WTC11 (cell line): ENCODE measurements at regions not wholly inside any gene's neighbourhood (a gene's known extent, or its start where the extent isn't known, plus 50 kb on each side); places are given as distances from the start of the nearest gene placed in this dataset.

Experiments
- ATAC-seq: fragments of 200-7000 bp; cut with Tn5 transposase; 2 replicates; pipeline ENCODE4 v1.10.0; 2021; ENCODE audit warnings: mild to moderate bottlenecking, moderate library complexity
- CTCF ChIA-PET: fragments of 300-600 bp; sonication (Branson Sonifier 250); formaldehyde crosslinking; loops from one replicate; lab custom pipeline; 2021; ENCODE audit warnings: antibody characterized with exemption; lab: Charles Lee
- POLR2A ChIA-PET: fragments of 350-600 bp; sonication (Branson Sonifier 250); formaldehyde crosslinking; loops from one replicate; lab custom pipeline; 2021; ENCODE audit warnings: antibody characterized with exemption; lab: Charles Lee
- DNase-seq: peaks from one replicate; pipeline ENCODE4 v3.0.0; 2021; ENCODE audit warnings: low spot score
- H3K27ac Mint-ChIP-seq: 2 replicates; pipeline ENCODE4 v1.8.0; 2021; ENCODE audit warnings: mixed read lengths
- H3K27me3 Mint-ChIP-seq: 2 replicates; pipeline ENCODE4 v1.8.0; 2021; ENCODE audit warnings: low read depth, mild to moderate bottlenecking, moderate library complexity, mixed read lengths
- H3K36me3 Mint-ChIP-seq: 2 replicates; pipeline ENCODE4 v1.8.0; 2021; ENCODE audit warnings: mixed read lengths
- H3K4me1 Mint-ChIP-seq: 2 replicates; pipeline ENCODE4 v1.8.0; 2022; ENCODE audit warnings: mixed read lengths
- H3K4me3 Mint-ChIP-seq: 2 replicates; pipeline ENCODE4 v1.8.0; 2021; ENCODE audit warnings: mild to moderate bottlenecking, moderate library complexity, mixed read lengths
- H3K9me3 Mint-ChIP-seq: 2 replicates; pipeline ENCODE4 v1.8.0; 2021; ENCODE audit warnings: mixed read lengths
- CREM ChIP-seq: sonication (generic); formaldehyde crosslinking; IDR thresholded peaks from 2 replicates; pipeline ENCODE4 v1.8.1; 2022; ENCODE audit warnings: mild to moderate bottlenecking, missing genetic modification reagents, moderate library complexity
- ETV6 ChIP-seq: sonication (generic); formaldehyde crosslinking; IDR thresholded peaks from 2 replicates; pipeline ENCODE4 v1.8.1; 2022; ENCODE audit warnings: mild to moderate bottlenecking, missing genetic modification reagents
- FOXP1 ChIP-seq: sonication (generic); formaldehyde crosslinking; IDR thresholded peaks from 2 replicates; pipeline ENCODE4 v1.8.0; 2022; ENCODE audit warnings: missing genetic modification reagents, mild to moderate bottlenecking, moderate library complexity, borderline replicate concordance
- GABPB1 ChIP-seq: sonication (generic); formaldehyde crosslinking; IDR thresholded peaks from 2 replicates; pipeline ENCODE4 v1.8.1; 2023; ENCODE audit warnings: mild to moderate bottlenecking, missing genetic modification reagents
- JUN ChIP-seq: sonication (generic); formaldehyde crosslinking; IDR thresholded peaks from 2 replicates; pipeline ENCODE4 v1.8.0; 2023; ENCODE audit warnings: mild to moderate bottlenecking, missing genetic modification reagents
- MXD4 ChIP-seq: fragments of 250-450 bp; sonication (Bioruptor Pico); IDR thresholded peaks from 2 replicates; pipeline ENCODE4 v1.8.0; 2021; ENCODE audit warnings: mild to moderate bottlenecking, moderate library complexity, borderline replicate concordance
- NR1H2 ChIP-seq: sonication (generic); formaldehyde crosslinking; IDR thresholded peaks from 2 replicates; pipeline ENCODE4 v1.9.0; 2021; ENCODE audit warnings: mild to moderate bottlenecking, moderate library complexity, missing genetic modification reagents
- NR2C2 ChIP-seq: sonication (generic); formaldehyde crosslinking; IDR thresholded peaks from 2 replicates; pipeline ENCODE4 v1.8.0; 2022; ENCODE audit warnings: mild to moderate bottlenecking, missing genetic modification reagents
- SMAD4 ChIP-seq: sonication (generic); formaldehyde crosslinking; IDR thresholded peaks from 2 replicates; pipeline ENCODE4 v1.8.0; 2022; ENCODE audit warnings: mild to moderate bottlenecking, missing genetic modification reagents
- SOX15 ChIP-seq: fragments of 250-450 bp; sonication (Bioruptor Pico); IDR thresholded peaks from 2 replicates; pipeline ENCODE4 v1.9.0; 2021; ENCODE audit warnings: mild to moderate bottlenecking
- TEAD1 ChIP-seq: sonication (generic); formaldehyde crosslinking; IDR thresholded peaks from 2 replicates; pipeline ENCODE4 v1.8.0; 2022; ENCODE audit warnings: mild to moderate bottlenecking, missing genetic modification reagents
- ZNF219 ChIP-seq: sonication (generic); formaldehyde crosslinking; IDR thresholded peaks from 2 replicates; pipeline ENCODE4 v1.8.0; 2023; ENCODE audit warnings: missing genetic modification reagents, mild to moderate bottlenecking, borderline replicate concordance
- ZNF317 ChIP-seq: sonication (generic); formaldehyde crosslinking; IDR thresholded peaks from 2 replicates; pipeline ENCODE4 v1.8.1; 2023; ENCODE audit warnings: low read depth, mild to moderate bottlenecking, moderate library complexity, missing genetic modification reagents, borderline replicate concordance
- ZNF396 ChIP-seq: fragments of 250-450 bp; sonication (Bioruptor Pico); IDR thresholded peaks from 2 replicates; pipeline ENCODE4 v1.8.0; 2021; ENCODE audit warnings: mild to moderate bottlenecking, moderate library complexity, borderline replicate concordance
- ZNF671 ChIP-seq: fragments of 250-450 bp; sonication (Bioruptor Pico); IDR thresholded peaks from 2 replicates; pipeline ENCODE4 v1.8.0; 2021; ENCODE audit warnings: mild to moderate bottlenecking
- TF ChIP-seq, protein P1 (sequence below): sonication (generic); formaldehyde crosslinking; IDR thresholded peaks from 2 replicates; pipeline ENCODE4 v1.8.0; 2022; ENCODE audit warnings: mild to moderate bottlenecking, missing genetic modification reagents
- TF ChIP-seq, protein P2 (sequence below): fragments of 250-450 bp; sonication (Bioruptor Pico); conservative IDR thresholded peaks from 2 replicates; pipeline ENCODE4 v1.9.0; 2021; ENCODE audit warnings: mild to moderate bottlenecking
- TF ChIP-seq, protein P3 (sequence below): sonication (generic); formaldehyde crosslinking; IDR thresholded peaks from 2 replicates; pipeline ENCODE4 v1.8.1; 2023; ENCODE audit warnings: mild to moderate bottlenecking, missing genetic modification reagents
- TF ChIP-seq, protein P4 (sequence below): sonication (generic); formaldehyde crosslinking; IDR thresholded peaks from 2 replicates; pipeline ENCODE4 v1.8.1; 2023; ENCODE audit warnings: mild to moderate bottlenecking, missing genetic modification reagents
- TF ChIP-seq, protein P5 (sequence below): fragments of 250-450 bp; sonication (Bioruptor Pico); IDR thresholded peaks from 2 replicates; pipeline ENCODE4 v2.1.2; 2022; ENCODE audit warnings: mild to moderate bottlenecking, moderate library complexity

DNA sequence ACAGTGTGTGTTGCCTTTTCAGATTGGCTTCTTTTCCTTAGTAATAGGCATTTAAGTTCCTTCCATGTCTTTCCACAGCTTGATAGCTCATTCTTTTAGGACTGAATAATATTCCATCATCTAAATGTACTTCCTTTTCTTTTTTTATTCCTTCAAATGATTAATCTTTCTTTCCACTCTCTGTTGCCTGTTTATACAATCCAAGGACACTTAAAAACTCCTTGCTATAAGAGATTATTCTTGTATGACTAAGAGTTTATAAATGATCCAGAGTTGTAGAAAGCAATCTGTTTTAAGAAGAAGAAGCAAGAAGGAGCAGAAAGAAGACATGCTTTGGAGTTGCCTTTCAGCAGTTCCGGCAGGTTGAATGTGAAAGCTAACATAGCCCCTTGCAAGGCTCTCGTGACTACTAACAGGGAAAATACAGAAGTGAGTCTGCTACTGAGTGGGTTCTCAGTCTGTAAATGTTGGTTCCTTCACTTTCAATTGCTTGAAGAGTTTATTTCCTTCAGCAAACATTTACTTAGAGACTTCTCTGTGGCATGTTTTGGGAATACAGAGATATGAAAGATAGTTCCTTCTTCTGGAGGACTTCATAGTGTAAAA, 123.0 kb downstream of the PMAIP1 start:
- Mint-ChIP-seq H3K4me3 (no peak overlapping the region), H3K36me3 (no peaks in the 10 kb centered on the region), H3K27me3 (peaks cover 4% of the 10 kb centered on the region; the same call in 1 of the 2 replicates), H3K9me3 (no peaks in the 10 kb centered on the region), H3K27ac (no peak overlapping the region), H3K4me1 (peaks cover 32% of the 10 kb centered on the region)
- ChIA-PET POLR2A (interaction anchor here (0.6 kb wide), 2 partner anchors 136 to 168 kb away, joined by 3 to 6 read pairs; no protein-coding TSS in a partner anchor), CTCF (no interaction called here)
- no peak for ATAC-seq
- no peak for TF ChIP-seq MXD4 (CRISPR knock-in tag)
- TF ChIP-seq, protein P1, sequence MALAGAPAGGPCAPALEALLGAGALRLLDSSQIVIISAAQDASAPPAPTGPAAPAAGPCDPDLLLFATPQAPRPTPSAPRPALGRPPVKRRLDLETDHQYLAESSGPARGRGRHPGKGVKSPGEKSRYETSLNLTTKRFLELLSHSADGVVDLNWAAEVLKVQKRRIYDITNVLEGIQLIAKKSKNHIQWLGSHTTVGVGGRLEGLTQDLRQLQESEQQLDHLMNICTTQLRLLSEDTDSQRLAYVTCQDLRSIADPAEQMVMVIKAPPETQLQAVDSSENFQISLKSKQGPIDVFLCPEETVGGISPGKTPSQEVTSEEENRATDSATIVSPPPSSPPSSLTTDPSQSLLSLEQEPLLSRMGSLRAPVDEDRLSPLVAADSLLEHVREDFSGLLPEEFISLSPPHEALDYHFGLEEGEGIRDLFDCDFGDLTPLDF (CRISPR knock-in tag), result no peak
- no peak for TF ChIP-seq JUN (CRISPR knock-in tag)
- TF ChIP-seq, protein P2, sequence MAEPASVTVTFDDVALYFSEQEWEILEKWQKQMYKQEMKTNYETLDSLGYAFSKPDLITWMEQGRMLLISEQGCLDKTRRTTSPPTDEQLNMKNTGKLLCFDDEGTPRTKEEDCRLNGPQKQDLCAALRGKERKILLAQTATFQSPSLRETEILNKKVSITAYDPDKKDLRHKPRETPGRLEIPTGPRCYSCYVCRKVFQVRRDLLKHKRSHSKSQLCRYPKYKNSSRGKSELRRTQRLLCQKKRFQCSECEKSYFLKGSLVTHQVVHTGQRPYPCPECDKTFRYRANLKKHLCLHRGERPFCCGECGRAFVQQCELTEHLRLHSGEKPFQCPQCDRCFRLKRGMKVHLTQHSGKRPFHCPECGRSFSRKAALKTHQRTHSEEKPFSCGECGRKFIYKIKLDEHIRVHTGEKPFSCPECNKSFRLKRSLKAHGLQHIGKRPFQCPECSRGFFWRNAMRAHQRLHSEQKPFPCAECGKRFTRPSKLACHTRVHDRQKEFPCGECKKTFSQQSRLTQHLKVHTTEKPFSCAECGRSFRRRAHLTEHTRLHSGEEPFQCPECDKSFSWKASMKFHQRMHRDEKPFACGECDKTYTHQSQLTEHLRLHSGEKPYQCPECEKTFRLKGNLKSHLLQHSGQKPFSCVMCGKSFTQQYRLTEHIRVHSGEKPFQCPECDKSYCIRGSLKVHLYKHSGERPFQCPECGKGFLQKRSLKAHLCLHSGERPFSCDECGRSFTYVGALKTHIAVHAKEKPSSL (CRISPR knock-in tag), result no peak
- no peak for TF ChIP-seq ZNF317
- TF ChIP-seq, protein P3, sequence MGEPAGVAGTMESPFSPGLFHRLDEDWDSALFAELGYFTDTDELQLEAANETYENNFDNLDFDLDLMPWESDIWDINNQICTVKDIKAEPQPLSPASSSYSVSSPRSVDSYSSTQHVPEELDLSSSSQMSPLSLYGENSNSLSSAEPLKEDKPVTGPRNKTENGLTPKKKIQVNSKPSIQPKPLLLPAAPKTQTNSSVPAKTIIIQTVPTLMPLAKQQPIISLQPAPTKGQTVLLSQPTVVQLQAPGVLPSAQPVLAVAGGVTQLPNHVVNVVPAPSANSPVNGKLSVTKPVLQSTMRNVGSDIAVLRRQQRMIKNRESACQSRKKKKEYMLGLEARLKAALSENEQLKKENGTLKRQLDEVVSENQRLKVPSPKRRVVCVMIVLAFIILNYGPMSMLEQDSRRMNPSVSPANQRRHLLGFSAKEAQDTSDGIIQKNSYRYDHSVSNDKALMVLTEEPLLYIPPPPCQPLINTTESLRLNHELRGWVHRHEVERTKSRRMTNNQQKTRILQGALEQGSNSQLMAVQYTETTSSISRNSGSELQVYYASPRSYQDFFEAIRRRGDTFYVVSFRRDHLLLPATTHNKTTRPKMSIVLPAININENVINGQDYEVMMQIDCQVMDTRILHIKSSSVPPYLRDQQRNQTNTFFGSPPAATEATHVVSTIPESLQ (CRISPR knock-in tag), result no peak
- TF ChIP-seq ETV6 (CRISPR knock-in tag), result no peak
- no peak for TF ChIP-seq CREM
- no peak for DNase-seq

DNA sequence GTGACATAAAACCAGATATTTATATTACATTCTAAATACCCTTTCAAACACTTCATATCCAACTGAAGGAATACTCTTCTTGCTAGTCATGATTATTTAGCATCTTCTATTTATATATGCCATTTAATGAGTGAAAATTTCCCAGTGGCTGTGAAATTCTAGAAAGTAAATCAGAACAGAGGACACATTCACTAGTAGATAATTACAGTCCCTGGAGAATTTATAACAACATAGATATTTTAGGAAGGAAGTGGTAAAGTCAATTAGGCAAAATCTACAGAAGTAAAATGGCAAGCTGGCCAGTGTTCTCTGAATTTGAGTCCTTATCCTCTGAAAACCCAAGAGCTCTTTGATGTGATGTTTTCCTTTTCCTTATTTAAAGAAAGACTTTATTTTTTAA, 121.8 kb downstream of the PMAIP1 start:
- TF ChIP-seq GABPB1, result no peak
- no peak for TF ChIP-seq ZNF671
- CTCF ChIA-PET, result no interaction called here
- POLR2A ChIA-PET, result no interaction called here
- Mint-ChIP-seq H3K4me3 (no peak overlapping the region), H3K27me3 (peaks cover 4% of the 10 kb centered on the region; the same call in 1 of the 2 replicates), H3K36me3 (no peaks in the 10 kb centered on the region), H3K9me3 (no peaks in the 10 kb centered on the region), H3K4me1 (peaks cover 32% of the 10 kb centered on the region), H3K27ac (no peak overlapping the region)
- ATAC-seq, result no peak
- no peak for DNase-seq

DNA sequence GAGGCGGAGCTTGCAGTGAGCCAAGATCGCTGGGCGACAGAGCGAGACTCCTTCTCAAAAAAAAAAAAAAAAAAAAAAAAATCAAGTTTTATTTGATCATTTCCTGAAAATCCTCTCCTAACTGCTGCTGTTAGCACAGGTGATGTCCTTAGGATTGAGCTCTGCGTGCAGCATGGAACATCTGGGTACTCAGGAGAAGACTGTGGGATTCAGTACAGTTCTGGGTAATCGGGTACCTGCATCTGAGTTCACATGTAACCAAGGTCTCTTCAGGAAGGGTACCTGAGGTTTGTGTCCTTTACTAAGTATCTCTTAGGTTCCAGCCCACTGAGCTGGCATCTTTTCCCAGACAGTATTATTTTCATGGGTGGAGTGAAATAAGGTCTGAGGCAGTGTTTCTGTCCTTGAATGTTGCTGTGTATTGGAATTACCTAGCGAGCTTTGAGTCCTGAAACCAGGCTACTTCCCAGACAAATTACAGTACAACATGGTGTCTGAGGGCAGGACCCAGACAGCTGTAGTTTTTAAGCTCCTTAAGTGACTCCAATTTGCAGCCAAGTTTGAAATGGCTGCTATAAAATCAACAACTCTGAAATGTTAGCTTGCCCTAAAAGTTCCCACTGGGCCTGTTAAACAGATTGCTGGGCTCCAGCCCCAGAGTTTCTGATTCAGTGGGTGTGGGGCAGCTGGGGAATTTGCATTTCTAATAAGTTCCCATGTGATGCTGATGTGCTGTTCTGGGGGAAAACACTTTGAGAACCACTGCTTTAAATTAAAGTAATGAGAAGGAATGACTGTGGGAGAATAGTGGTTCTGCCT, 120.5 kb downstream of the PMAIP1 start:
- CTCF ChIA-PET, result interaction anchor here (0.7 to 1.4 kb wide), 5 partner anchors 24 to 598 kb away, joined by 3 to 8 read pairs (median 4); no protein-coding TSS in a partner anchor
- peaks cover 33% of the 10 kb centered on the region for H3K4me1 Mint-ChIP-seq
- DNase-seq (no peak), ATAC-seq (peak; percentile 60)
- no peak overlapping the region for H3K4me3 Mint-ChIP-seq
- POLR2A ChIA-PET, result interaction anchor here (0.6 to 0.7 kb wide), 2 partner anchors 115 to 563 kb away, joined by 4 to 5 read pairs; no protein-coding TSS in a partner anchor
- peak overlapping the region; percentile 31; the same call in 1 of the 2 replicates for H3K27ac Mint-ChIP-seq
- no peaks in the 10 kb centered on the region for H3K9me3 Mint-ChIP-seq
- no peaks in the 10 kb centered on the region for H3K36me3 Mint-ChIP-seq
- peaks cover 4% of the 10 kb centered on the region; the same call in 1 of the 2 replicates for H3K27me3 Mint-ChIP-seq
- TF ChIP-seq ZNF396 (CRISPR knock-in tag), result no peak
- no peak for TF ChIP-seq SMAD4
- no peak for TF ChIP-seq ZNF671
- no peak for TF ChIP-seq NR2C2 (CRISPR knock-in tag)
- TF ChIP-seq, protein P2 (CRISPR knock-in tag), result no peak
- no peak for TF ChIP-seq NR1H2 (CRISPR knock-in tag)
- no peak for TF ChIP-seq FOXP1 (CRISPR knock-in tag)
- no peak for TF ChIP-seq ZNF219 (CRISPR knock-in tag)
- TF ChIP-seq TEAD1 (CRISPR knock-in tag), result no peak
- no peak for TF ChIP-seq ETV6 (CRISPR knock-in tag)
- TF ChIP-seq SOX15 (CRISPR knock-in tag), result no peak
- TF ChIP-seq, protein P4, sequence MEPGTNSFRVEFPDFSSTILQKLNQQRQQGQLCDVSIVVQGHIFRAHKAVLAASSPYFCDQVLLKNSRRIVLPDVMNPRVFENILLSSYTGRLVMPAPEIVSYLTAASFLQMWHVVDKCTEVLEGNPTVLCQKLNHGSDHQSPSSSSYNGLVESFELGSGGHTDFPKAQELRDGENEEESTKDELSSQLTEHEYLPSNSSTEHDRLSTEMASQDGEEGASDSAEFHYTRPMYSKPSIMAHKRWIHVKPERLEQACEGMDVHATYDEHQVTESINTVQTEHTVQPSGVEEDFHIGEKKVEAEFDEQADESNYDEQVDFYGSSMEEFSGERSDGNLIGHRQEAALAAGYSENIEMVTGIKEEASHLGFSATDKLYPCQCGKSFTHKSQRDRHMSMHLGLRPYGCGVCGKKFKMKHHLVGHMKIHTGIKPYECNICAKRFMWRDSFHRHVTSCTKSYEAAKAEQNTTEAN (CRISPR knock-in tag), result no peak
- TF ChIP-seq, protein P5, sequence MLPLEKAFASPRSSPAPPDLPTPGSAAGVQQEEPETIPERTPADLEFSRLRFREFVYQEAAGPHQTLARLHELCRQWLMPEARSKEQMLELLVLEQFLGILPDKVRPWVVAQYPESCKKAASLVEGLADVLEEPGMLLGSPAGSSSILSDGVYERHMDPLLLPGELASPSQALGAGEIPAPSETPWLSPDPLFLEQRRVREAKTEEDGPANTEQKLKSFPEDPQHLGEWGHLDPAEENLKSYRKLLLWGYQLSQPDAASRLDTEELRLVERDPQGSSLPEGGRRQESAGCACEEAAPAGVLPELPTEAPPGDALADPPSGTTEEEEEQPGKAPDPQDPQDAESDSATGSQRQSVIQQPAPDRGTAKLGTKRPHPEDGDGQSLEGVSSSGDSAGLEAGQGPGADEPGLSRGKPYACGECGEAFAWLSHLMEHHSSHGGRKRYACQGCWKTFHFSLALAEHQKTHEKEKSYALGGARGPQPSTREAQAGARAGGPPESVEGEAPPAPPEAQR (CRISPR knock-in tag), result no peak
